Psoas muscle (tissue), 7 donors: ENCODE measurements at regions not wholly inside any gene's neighbourhood (a gene's known extent, or its start where the extent isn't known, plus 50 kb on each side); places are given as distances from the start of the nearest gene placed in this dataset.
"Not testable (repeated sequence)": the region's sequence is repeated elsewhere in the genome, so short reads cannot be mapped to it uniquely, and the experiment has no call there.

Experiments used
- ATAC-seq, 4 donors: fragments of 200-7000 bp; cut with Tn5 transposase; one replicate each; pipeline ENCODE4 v1.9.1; 2020; ENCODE audit warnings: moderate library complexity in 3 of 4, mild to moderate bottlenecking in 2 of 4
- DNase-seq, 2 donors: peaks; one replicate each; pipeline ENCODE4 v3.0.0-alpha.2; 2020
- H3K27ac ChIP-seq: fragments of 200-600 bp; one replicate; pipeline ENCODE4 v1.8.0; 2022
- H3K27me3 ChIP-seq, 3 donors: fragments of 200-600 bp in 1 of 3; one replicate each; pipeline versions ENCODE4 v1.6.1 to v1.8.0; 2013 to 2022; ENCODE audit warnings: low read length in 2 of 3, mild to moderate bottlenecking in 2 of 3, moderate library complexity in 1 of 3; ENCODE audit not compliant: insufficient read depth in 3 of 3
- H3K36me3 ChIP-seq, 2 donors: fragments of 200-600 bp in 1 of 2; one replicate each; pipeline versions ENCODE4 v1.6.1 to v1.8.0; 2013 to 2022; ENCODE audit warnings: low read depth in 1 of 2, mild to moderate bottlenecking in 1 of 2, moderate library complexity in 1 of 2; ENCODE audit not compliant: insufficient read depth in 1 of 2
- H3K4me1 ChIP-seq: fragments of 200-600 bp; one replicate; pipeline ENCODE4 v1.8.0; 2022
- H3K4me3 ChIP-seq: fragments of 200-600 bp; one replicate; pipeline ENCODE4 v1.8.0; 2022; ENCODE audit warnings: mild to moderate bottlenecking
- H3K9me3 ChIP-seq: fragments of 200-600 bp; one replicate; pipeline ENCODE4 v1.8.0; 2022
- WGBS, 3 donors: extraction: QIAGEN DNeasy Blood & Tissue Kit; methylation state at CpG; one replicate each; pipeline versions ENCODE4 v1.1.6 to v1.1.7; 2013; 5-methylcytosine and 5-hydroxymethylcytosine counted together
- intact Hi-C, 2 donors: fragments of 100-400 bp; cut with DNase I; formaldehyde crosslinking; loops; one replicate each; pipeline versions ENCODE4 v1.11.0 to v1.14.2; 2022
- TF ChIP-seq, protein P1 (sequence below): fragments of 200-600 bp; IDR thresholded peaks from one replicate; pipeline ENCODE4 v1.8.0; 2022; ENCODE audit warnings: antibody characterized with exemption
- donor health status: healthy with polysubstance abuse.
- donor health status: DM: no; HTN: no; CAD: no; lungs with moderate emphysema.
- donor health status: Bipolar disorder and iron deficiency.
- donor health status: healthy.
- donor health status: DM: yes; HTN: yes; CAD: no.
- donor health status: DM: no; HTN: no; CAD: no.
- donor health status: DM: yes; HTN: yes; CAD: no.

DNA sequence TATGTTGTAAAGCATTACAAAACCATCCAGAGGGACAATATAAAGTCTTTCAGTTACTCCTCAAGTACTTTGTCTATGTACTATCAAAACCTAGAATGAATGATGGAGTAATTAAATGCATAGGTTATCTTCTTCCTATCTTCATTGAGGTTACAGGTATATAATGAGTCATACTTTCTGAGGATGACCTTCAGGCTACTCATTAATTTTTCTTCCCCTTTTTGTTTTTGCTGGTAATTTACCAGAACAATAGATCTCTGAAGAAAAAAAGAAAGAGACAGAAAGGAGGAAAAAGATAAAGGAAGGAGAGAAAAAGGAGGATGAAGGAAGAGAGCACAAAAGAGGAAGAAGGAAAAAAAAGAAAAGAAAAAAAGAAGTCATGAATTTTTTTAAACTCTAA lies 398.4 kb downstream of the TBC1D32 start:
- no peak for DNase-seq
- Histone ChIP-seq H3K4me3 (no peak overlapping the region), H3K27ac (no peak overlapping the region), H3K36me3 (no peaks in the 10 kb centered on the region), H3K27me3 (no peaks in the 10 kb centered on the region), H3K9me3 (no peaks in the 10 kb centered on the region), H3K4me1 (no peaks in the 10 kb centered on the region)
- TF ChIP-seq, protein P1, sequence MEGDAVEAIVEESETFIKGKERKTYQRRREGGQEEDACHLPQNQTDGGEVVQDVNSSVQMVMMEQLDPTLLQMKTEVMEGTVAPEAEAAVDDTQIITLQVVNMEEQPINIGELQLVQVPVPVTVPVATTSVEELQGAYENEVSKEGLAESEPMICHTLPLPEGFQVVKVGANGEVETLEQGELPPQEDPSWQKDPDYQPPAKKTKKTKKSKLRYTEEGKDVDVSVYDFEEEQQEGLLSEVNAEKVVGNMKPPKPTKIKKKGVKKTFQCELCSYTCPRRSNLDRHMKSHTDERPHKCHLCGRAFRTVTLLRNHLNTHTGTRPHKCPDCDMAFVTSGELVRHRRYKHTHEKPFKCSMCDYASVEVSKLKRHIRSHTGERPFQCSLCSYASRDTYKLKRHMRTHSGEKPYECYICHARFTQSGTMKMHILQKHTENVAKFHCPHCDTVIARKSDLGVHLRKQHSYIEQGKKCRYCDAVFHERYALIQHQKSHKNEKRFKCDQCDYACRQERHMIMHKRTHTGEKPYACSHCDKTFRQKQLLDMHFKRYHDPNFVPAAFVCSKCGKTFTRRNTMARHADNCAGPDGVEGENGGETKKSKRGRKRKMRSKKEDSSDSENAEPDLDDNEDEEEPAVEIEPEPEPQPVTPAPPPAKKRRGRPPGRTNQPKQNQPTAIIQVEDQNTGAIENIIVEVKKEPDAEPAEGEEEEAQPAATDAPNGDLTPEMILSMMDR: no peak
- intact Hi-C loops: no loop called here
- no peak for ATAC-seq

- TF ChIP-seq, protein P1: no peak
- H3K36me3 ChIP-seq: no peaks in the 10 kb centered on the region
- no peaks in the 10 kb centered on the region for H3K9me3 ChIP-seq
- no peak for DNase-seq
- intact Hi-C loops: no loop called here
- no peak for ATAC-seq
- H3K4me3 ChIP-seq: no peak overlapping the region
- 75 to 79% (median 76%) methylated on average over 2 of the region's 2 CpGs for WGBS, 3 donors
- no peaks in the 10 kb centered on the region for H3K4me1 ChIP-seq
- H3K27ac ChIP-seq: no peak overlapping the region
- no peaks in the 10 kb centered on the region for H3K27me3 ChIP-seq
Observed at GRCh38 chr6:120935016-120935415, 399.3 kb downstream of the TBC1D32 start.

GRCh38 chr6:120931520-120932180 lies 402.6 kb downstream of the TBC1D32 start:
- H3K36me3 ChIP-seq, DNase-seq, ATAC-seq, intact Hi-C loops, H3K4me3 ChIP-seq, H3K27me3 ChIP-seq, H3K4me1 ChIP-seq, H3K9me3 ChIP-seq, H3K27ac ChIP-seq: not testable (repeated sequence)
- WGBS, 3 donors: 38 to 52% (median 47%) methylated on average over 8 of the region's 8 CpGs

GRCh38 chr6:120930500-120930899 lies 403.8 kb downstream of the TBC1D32 start:
- WGBS, 3 donors: 58 to 70% (median 69%) methylated on average over 3 to 4 of the region's 4 CpGs
- H3K9me3 ChIP-seq, H3K36me3 ChIP-seq, H3K27me3 ChIP-seq, H3K4me3 ChIP-seq, DNase-seq, H3K4me1 ChIP-seq, intact Hi-C loops, H3K27ac ChIP-seq, ATAC-seq: not testable (repeated sequence)

- Histone ChIP-seq H3K9me3 (no peaks in the 10 kb centered on the region), H3K36me3 (no peaks in the 10 kb centered on the region), H3K27ac (no peak overlapping the region), H3K27me3 (no peaks in the 10 kb centered on the region), H3K4me1 (no peaks in the 10 kb centered on the region), H3K4me3 (no peak overlapping the region)
- no peak for DNase-seq
- ATAC-seq: no peak
- intact Hi-C loops: no loop called here
- WGBS, 3 donors: 67 to 72% (median 70%) methylated on average over 2 of the region's 2 CpGs
- TF ChIP-seq, protein P1: no peak
Observed at GRCh38 chr6:120924214-120924613, 410.1 kb downstream of the TBC1D32 start.

GRCh38 chr6:120918137-120918536 lies 416.1 kb downstream of the TBC1D32 start:
- H3K36me3 ChIP-seq: no peaks in the 10 kb centered on the region
- WGBS, 3 donors: 31 to 68% (median 68%) methylated on average over 1 of the region's 1 CpG
- no peaks in the 10 kb centered on the region for H3K9me3 ChIP-seq
- H3K4me1 ChIP-seq: no peaks in the 10 kb centered on the region
- no peak overlapping the region for H3K27ac ChIP-seq
- no peak for DNase-seq
- H3K27me3 ChIP-seq: no peaks in the 10 kb centered on the region
- TF ChIP-seq, protein P1: no peak
- intact Hi-C loops: no loop called here
- no peak for ATAC-seq
- no peak overlapping the region for H3K4me3 ChIP-seq
